GM19328 (cell line): ENCODE measurements at regions not wholly inside any gene's neighbourhood (a gene's known extent, or its start where the extent isn't known, plus 50 kb on each side); places are given as distances from the start of the nearest gene placed in this dataset.
"Not testable (repeated sequence)": the region's sequence is repeated elsewhere in the genome, so short reads cannot be mapped to it uniquely, and the experiment has no call there.

ENCODE experiments used
- ATAC-seq: cut with Tn5 transposase; IDR thresholded peaks from one replicate; pipeline ENCODE4 v1.9.1; 2021; ENCODE audit warnings: mild to moderate bottlenecking, moderate library complexity; ENCODE audit not compliant: unreplicated experiment

GRCh38 chr6:111925296-111925695 is 52.0 kb upstream of the FYN start:
- ATAC-seq = no peak

- ATAC-seq = no peak
These were observed 53.6 kb upstream of the FYN start for GRCh38 chr6:111926731-111927302.

DNA sequence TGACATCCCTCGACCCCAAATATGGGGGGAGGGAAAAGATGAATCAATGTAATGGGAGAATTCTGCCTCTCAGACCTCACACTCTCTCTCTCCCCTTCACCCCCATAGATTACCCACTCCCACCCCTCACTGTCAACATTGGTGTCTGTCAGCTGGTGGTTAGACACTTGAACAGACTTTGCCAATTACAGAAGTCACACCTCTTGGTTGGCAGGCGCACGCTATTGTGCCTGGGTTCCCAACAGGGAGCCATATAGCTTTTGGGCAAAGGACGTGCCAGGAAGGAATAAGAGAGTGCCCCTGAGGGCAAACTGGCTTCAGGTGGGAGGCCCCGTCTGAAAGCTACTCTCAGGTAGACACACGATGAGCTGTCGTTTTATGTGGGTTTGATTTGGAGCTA is 54.1 kb upstream of the FYN start:
- ATAC-seq = no peak

DNA sequence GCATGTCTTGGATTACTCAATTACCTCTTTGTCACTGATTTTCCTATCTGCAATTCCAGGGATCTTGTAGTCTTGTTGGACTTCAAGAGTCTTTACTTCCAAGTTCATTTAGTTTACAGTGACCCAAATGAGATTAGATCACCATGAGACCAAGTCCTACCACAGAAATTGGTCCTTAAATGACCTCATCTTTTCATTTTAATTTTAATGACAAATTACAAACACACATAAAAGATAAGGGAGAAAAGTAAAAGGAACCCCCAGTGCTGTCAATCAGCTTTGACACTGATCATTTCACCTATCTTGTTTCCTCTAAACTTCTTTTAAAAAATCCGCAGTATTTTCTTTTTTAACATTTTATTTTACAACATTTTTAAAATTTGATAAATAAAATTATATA is 54.9 kb upstream of the FYN start:
- ATAC-seq = no peak

- not testable (repeated sequence) for ATAC-seq
These were observed 61.4 kb upstream of the FYN start for GRCh38 chr6:111934611-111935010.

DNA sequence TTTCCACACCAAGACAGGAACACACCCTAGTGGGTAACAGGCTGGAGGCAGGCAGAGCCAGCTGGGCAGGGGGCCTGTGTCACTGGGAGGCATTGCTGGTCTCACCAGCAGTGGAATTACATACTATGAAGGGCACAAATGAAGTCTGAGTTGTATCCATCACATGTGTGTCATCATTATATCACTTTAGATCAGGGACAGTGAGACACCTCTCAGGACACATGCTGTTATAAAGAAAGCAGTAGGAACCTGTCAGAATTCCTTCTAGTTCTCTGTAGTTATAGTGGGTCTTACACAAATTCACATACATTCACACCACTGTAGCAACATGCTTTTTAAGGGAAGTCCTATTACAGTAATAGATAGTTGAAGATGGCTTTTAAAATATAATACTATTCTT is 63.5 kb upstream of the FYN start:
- no peak for ATAC-seq

DNA sequence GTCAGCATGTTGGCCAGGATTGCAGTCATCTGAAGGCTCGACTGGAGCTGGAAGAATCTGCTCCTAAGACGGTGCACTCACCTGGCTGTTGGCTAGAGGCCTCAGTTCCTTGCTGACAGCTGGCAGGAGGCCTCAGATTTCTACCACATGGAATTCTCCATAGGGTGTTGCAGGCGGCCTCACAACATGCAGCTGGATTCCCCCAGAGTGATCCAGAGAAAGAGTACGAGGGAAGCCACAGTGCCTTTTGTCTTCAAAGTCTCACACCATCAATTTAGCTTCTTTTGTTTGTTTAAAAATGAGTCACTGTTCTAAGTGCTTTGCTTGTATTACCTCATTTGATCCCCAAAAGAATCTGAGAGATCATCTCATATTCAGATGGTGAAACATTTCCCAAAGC is 65.5 kb upstream of the FYN start:
- no peak for ATAC-seq

- no peak for ATAC-seq
These were observed 66.7 kb upstream of the FYN start for GRCh38 chr6:111939902-111940301.

DNA sequence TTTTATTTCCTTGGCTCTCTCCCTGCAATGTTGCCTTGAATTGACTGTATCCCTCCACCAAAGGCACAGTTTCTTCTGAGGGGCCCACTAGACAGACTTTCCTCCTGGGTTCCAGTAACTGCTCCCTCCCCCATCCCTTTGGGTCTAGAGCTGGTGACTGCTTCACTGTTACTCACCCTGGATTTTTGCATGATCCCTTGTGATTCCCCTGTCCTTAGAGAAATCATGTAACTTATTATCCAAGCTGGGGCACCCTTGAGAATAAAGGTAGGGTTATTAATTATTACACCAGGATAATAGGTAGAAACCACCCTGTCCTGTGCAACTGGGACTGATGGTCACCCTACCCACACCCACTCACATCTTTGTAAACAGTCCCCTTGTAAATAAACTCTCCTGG is 67.5 kb upstream of the FYN start:
- ATAC-seq = no peak

GRCh38 chr6:111941686-111942330 is 68.6 kb upstream of the FYN start:
- no peak for ATAC-seq

- no peak for ATAC-seq
These were observed 69.3 kb upstream of the FYN start for GRCh38 chr6:111942561-111942960.

DNA sequence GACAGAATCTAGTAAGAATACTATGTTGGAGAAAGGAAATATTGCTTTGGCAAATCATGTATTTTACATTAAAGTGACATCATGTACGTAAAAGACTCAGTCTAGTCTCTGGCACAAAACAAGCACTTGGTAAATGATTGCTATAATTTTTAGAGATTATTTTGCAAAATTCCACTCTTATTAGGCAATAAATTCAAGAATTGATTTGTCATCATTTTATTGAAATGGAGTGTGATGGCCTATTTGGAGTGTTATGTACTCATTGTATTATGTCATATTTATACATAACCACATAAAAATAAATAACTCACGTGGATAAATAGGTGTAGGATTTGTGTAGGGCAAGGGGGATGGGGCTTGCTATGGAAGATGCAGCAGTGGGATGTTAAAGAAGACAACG is 70.0 kb upstream of the FYN start:
- ATAC-seq = no peak

DNA sequence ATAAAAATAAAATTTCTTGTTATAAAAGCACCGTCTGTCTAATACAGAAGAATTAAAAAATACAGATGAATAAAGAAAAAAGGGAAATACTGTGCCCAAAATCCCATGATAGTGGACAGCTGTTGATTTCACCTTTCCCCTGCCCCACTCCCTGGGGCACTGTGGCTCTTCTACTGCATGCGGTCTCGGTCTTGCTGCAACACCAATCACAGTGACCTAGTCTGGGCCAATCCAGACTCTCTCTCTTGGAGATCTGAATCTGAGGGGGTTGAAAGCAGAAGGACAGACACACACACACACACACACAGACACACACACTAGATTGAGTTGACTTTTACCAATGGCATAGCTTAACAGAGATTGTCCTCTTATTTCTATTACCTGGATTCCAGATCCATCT is 70.5 kb upstream of the FYN start:
- no peak for ATAC-seq

DNA sequence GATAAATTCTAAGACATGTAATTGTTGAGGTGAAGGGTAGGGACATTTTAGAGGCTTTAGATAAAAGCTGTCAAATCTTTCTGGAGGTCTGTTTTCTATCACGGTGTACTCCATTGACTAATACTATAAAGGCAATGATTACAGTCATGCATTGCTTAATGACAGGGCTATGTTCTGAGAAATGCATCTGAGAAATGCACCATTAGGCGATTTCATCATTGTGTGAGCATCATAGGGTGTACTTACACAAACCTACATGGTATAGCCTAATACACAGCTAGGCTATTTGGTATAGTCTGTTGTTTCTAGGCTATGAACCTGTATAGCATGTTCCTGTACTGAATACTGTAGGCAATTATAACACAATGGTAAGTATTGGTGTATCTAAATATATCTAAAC is 71.3 kb upstream of the FYN start:
- ATAC-seq = no peak

DNA sequence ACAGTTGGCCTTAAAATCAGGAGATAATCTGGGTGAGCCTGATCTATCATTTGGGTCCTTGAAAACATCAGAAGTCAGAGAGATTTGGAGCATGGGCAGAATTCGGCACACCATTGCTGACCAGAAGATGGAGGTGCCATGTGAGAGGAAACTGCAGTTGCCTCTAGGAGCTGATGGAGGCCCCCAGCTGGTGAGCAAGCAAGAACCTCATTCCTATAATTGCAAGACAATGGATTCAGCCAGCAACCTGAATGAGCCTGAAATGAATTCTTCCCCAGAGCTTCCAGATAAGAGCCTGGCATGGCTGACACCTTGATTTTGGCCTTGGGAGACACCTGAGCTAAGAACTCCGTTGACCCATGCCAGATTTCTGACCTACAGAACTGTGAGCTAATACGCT is 76.3 kb upstream of the FYN start:
- no peak for ATAC-seq

DNA sequence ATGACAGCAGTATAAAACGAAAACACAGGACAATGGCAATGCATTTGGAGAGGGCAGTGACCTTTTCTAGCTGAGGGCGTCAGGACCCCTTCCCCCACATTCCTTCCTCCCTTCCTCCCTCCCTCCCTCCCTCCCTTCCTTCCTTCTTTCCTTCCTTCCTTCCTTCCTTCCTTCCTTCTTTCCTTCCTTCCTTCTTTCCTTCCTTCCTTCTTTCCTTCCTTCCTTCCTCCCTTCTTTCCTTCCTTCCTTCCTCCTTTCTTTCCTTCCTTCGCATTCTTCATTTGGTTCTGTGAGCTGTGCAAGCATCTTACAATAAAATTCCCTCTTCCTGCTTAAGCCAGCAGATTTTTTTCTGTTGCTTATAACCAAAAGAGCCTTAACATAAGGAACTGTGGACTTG is 76.7 kb upstream of the FYN start:
- not testable (repeated sequence) for ATAC-seq

DNA sequence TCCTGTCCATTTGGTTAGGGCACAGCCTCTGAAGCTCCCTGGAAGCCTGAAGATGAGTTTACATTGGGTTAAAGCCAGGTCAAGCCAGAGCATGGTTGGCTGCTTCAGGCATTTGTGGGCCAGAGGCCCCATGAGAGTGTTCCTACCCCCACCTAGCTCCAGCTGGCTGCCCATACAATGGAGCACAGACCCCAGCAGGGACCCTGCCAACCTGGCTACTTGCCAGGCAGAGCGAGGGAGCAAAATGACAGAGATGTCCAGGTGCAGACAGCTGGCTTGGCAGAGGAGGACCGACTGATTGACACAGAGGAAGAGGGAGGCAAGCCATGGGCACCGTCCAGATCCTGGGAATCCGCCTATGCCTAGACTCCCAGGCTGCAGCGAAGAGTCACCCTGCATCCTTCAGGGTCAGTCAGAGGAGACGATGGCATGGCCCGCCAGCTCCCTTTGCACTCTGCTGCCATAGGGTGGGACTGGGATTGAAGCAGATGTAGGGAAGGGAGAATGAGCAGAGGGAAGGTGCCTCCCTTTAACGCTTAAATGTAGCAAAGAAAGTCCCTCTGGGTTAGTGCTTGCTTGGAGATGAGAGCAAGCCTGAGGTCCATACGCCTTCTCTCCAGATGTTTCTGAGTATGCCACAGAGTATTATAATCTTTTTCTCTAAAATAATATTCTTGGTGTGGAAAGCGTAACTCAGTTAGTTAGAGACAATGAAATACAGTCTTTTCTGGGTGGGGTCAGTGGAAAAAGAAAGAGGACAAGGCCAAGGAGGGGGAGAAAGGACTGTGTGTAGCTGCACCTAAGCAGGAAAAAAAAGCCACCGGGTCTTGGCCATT is 77.6 kb upstream of the FYN start:
- no peak for ATAC-seq

GRCh38 chr6:111951497-111952085 is 78.3 kb upstream of the FYN start:
- no peak for ATAC-seq

- no peak for ATAC-seq
These were observed 79.0 kb upstream of the FYN start for GRCh38 chr6:111952274-111952673.

DNA sequence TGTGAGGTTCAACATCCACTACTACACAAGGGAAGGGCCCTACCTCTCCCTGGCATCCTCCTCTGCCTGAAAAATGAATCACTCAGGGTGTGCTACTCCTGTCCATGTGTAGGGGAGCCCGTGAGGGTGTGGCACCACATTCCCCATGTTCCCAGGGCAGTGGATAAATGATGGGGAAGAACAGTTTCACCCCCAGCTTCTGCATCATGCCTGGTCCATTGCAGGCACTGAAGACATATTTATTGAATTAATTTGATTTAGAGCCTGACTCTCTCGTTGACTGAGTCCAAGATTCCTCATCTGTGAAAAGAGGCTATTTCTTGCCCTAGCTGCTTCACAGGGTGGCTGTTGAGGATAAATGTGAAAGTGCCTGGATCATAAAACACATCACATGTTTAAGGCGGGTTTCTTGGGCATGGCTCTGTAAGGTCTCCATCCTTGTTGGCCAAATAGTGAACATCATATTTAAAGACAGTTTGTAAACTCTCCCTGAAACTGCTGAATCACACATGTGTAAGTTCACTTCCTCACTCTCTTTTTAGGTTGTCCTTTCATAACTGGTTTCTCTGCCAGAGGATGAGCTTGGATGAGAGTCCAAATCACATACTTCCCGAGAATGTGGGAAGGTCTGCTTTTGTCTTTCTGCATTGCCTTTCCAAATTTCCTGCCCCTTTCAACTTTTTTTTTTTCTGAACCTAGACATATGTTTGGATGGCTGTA is 79.7 kb upstream of the FYN start:
- ATAC-seq = no peak

DNA sequence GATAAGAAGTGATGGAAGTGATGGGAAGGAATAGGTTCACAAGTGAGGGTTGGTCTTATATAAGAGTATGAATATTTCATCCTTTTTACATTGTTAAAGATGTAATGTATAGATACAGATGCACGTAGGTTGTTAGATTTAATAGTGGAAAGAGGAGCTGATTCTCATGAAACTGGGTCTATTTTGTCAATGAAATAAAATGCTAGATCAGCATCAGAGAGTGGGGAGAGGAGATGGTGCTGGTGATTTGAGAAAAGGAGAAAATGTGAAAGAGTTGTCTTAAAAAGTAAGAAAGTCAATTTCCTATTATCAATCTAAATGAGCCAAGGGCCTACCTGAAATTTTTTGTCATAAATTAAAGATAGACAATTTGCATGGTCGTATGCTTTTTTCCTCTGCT is 82.8 kb upstream of the FYN start:
- no peak for ATAC-seq
